ENCODE measurements at regions not wholly inside any gene's neighbourhood (a gene's known extent, or its start where the extent isn't known, plus 50 kb on each side); places are given as distances from the start of the nearest gene placed in this dataset.

DNA sequence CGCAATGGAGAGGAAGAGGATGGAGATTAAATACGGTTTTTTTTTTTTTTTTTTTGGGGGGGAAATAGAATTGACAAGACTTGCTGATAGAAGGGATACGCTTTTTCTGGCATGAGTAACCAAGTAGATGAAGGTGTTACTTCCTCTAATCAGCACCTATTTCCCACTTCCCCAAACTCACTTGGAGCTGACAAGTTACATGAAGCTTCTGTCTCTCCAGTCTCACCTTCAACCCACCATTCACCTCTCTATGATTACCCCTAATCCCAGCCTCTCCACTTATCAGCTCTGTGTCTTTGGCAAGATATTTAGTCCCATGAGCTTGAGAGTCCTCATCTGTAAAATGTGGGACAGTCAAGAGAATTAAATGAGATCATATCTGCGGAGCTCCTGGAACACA, 185.9 kb upstream of the HS3ST3A1 start:
- no peak for TF ChIP-seq CTCF (IDR thresholded peaks at IDR 0.05)
- TF ChIP-seq, protein P1, sequence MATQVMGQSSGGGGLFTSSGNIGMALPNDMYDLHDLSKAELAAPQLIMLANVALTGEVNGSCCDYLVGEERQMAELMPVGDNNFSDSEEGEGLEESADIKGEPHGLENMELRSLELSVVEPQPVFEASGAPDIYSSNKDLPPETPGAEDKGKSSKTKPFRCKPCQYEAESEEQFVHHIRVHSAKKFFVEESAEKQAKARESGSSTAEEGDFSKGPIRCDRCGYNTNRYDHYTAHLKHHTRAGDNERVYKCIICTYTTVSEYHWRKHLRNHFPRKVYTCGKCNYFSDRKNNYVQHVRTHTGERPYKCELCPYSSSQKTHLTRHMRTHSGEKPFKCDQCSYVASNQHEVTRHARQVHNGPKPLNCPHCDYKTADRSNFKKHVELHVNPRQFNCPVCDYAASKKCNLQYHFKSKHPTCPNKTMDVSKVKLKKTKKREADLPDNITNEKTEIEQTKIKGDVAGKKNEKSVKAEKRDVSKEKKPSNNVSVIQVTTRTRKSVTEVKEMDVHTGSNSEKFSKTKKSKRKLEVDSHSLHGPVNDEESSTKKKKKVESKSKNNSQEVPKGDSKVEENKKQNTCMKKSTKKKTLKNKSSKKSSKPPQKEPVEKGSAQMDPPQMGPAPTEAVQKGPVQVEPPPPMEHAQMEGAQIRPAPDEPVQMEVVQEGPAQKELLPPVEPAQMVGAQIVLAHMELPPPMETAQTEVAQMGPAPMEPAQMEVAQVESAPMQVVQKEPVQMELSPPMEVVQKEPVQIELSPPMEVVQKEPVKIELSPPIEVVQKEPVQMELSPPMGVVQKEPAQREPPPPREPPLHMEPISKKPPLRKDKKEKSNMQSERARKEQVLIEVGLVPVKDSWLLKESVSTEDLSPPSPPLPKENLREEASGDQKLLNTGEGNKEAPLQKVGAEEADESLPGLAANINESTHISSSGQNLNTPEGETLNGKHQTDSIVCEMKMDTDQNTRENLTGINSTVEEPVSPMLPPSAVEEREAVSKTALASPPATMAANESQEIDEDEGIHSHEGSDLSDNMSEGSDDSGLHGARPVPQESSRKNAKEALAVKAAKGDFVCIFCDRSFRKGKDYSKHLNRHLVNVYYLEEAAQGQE (IDR thresholded peaks at IDR 0.05; ENCODE audit: insufficient read depth in 1 of 2, low read depth in 2 of 2, low read length in 1 of 2): no peak
- no peak for TF ChIP-seq SIN3A (IDR thresholded peaks at IDR 0.05; ENCODE audit: borderline replicate concordance, insufficient read depth, low read depth, low read length)
